ENCODE measurements at regions not wholly inside any gene's neighbourhood (a gene's known extent, or its start where the extent isn't known, plus 50 kb on each side); places are given as distances from the start of the nearest gene placed in this dataset.

GRCh38 chr1:182257369-182258063 is 134.1 kb downstream of the GLUL start:
- no peak for TF ChIP-seq CTCF (IDR thresholded peaks at IDR 0.05)
- no peak for TF ChIP-seq POLR2A (IDR thresholded peaks at IDR 0.05)

Data from lower leg skin (tissue), 3 donors.